ENCODE measurements at regions not wholly inside any gene's neighbourhood (a gene's known extent, or its start where the extent isn't known, plus 50 kb on each side); places are given as distances from the start of the nearest gene placed in this dataset.

DNA sequence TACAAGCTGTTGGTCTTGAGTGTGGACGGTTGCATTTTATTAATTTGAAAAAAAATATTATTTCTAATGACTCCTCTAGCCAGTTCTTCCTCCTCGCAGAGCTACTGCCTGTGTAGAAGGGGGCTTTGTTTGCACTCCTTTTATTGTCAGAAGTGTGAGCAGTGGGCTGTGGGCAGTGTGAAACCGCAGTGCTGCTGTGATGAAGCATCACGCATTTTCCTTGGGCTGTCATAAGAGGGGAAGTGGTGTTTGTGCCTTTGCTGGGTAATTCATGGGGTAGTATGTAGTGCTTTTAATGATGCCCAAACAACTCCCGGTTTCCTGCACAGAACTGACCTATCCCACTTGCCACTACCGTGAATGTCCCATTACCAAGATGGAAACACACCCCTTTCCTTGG, 357.3 kb downstream of the ZNF536 start:
- DNase-seq: no peak

DNA sequence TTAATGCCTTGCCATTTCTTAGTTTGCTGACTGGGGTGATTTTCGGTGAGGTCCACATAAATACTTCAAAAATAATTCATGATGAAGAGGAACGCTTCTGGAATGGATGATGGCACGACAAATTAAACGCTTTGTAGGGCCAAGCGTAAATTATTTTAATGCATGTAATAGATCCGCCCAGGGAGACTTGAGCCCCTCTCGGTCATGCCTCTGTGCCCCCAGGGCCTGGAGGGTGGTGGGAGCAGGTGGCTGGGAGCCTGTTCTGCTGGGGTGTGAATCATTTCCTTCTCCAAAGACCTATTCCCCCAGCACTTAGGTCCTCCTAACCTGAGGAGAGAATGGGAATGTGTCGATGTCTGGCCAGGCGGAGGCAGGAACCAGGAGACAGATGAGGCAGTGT, 350.6 kb downstream of the ZNF536 start:
- no peak for DNase-seq

DNA sequence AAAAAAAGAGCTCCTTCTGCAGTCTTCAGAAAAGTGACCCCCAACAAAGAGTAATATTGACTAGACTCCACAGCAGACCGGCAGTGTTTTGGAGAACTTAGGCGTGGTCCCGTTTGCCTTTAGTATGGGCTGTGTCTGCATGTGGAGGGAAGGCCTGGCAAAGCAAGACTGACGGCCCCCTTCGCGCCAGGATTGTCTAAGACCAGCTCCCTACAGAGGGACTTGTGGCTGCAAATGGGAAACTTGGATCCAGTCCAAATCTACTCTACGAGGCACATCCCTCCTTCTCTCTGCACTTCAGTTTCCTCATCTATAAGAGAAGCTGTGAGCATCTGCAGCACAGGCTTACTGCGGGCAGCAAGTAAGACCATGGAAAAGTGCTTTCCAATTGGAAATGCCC, 350.0 kb downstream of the ZNF536 start:
- DNase-seq: no peak

DNA sequence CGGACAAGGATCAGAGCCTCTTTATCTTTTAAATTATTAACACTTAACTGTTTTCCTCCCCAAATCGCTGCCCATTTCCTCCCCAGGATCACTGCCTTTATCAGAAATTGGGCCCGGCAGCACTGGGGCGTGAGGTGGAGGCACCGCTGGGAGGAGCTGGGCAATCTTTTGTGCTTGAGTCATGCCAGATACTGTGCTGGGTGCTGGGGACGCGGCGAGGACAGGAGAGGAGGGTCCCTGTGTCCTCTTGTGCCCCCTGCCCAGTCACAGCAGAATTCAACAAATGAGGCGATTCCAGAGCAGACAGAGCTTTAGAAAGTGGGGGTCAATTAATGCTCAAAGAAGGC, 347.8 kb downstream of the ZNF536 start:
- no peak for DNase-seq

DNA sequence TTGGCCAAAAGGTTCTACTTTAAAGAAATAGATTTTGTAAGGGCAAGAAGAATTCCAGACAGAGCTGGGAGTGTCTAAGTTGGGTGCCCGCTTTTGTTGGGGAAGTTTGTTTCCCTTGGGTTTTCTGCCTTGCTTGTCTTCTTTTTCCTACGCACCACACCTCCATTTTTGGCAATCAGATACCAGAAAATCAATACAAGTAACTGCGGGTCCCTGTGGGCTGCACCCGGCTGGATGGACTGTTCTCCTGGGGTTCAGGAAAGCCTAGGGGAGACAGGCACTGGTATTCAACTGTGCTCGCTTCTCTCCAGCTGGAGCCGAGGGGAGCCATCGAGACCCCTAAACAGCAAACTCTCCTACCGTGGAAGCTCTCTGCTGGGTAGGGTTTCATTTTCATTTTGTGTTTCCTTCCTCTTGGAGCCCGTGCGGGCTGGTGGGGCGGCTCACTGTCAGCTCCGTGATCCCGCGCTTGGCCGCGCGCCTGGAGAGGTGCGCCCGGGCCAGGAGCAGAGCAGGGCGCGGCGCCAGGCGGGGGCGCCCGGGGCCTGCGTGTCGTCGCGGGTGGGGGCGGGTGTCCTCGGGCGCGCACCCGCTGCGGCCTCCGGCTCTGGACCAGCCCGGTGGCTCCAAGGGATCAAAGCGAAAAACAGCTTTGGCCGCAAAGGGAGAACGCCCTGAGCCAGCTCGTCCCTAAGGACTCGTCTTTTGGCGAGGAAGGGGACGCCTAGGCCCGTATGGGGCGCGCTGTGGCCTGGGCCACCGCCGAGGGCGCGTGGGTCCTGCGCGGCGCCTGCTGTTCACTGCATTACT, 347.2 kb downstream of the ZNF536 start:
- DNase-seq: peak; percentile 5 to 13

DNA sequence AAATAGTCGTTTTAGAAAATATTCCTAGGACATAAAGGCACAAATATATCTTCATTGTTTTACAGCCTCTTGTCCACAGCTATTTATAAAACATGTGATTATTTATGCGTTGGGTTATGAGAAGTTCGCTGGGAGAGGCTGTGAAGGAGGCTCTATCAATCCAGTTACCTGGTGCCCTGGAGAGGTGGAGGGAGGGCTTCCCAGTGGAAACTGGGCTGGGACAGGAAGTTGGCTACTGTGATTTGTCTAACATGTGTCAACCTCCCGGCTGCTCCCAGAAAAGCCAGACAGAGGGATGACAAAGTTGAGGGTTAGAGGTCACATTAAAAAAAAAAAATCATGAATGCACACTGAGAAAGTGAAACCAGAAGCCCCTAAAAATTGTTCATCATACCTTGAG, 346.5 kb downstream of the ZNF536 start:
- DNase-seq: no peak

DNA sequence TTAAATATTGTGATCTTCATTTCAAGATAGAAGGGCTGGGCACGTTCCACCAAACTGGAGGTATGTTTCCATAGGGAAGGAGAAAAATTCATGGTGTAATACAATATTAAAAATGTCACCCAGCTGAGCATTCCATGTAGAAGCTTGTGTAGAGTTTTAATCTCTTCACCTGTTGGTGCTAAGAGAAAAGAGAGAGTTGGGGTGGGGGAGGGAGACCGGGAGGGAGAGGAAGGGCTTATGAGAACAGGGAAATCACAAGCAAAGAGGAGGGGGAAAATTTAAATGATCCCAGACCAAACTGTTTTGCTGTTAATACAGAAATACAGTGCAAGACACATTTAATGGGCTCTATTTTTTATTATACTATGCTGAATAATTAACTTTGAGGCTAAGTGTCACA, 345.8 kb downstream of the ZNF536 start:
- no peak for DNase-seq

DNA sequence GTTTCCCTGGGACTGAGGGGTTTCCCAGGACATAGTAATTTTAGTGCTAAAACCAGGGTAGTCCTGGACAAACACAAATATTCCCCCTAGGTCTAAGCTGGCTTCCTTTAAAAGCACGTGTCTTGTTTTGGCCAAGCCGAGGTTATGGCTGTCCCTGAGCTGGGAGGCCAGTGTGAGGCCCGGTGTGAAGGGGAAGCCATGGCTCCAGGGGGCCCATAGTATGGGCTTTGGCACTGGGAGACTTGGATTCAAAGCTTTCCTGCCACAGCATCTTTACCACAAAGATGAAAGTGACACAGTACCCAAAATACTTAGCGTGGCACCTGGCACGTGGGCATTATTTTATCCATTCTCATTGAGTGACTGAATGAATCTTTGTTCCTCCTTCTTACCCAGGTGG, 345.2 kb downstream of the ZNF536 start:
- no peak for DNase-seq

DNA sequence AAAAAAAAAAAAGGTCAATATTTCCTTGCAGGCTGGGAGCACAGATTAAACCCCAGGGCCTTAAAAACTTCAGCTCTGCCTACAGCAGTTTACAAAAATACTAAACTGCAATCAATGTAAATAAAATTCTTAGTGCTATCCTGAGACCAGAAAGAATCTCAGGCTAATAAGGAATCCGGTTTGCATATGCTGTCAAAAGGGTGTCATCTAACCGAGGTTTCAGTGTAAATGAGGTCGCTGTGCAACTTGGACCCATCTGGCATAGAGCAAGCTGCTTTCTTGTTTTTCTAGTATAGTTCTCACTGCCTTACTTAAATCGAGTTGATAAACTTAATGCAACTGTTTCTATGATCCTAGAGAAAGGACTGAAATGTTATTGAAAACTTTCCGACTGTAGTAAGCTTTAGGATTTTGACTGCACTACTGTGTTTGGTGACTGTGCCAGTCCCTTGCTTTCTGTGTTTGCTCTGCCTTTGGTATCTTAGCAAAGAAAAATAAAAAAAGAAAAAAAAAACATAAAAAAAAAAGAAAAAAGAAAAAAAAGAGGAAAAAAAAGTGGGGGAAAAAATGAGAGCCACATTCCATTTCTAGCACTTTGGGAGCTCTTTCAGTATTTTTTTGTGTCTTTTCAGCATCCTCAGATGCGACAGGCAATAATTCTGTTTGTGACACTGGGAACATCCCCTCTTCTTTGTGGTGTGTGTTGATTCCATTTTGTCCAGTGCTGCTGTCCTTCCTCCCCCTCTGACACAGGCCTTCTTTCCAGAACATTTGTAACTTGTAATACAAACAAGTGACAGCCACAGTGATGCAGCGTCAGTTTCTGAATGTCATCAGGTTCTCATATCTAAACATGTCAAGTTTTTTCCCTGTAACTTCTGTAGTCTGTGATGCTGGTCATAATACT, 340.5 kb downstream of the ZNF536 start:
- no peak for DNase-seq

DNA sequence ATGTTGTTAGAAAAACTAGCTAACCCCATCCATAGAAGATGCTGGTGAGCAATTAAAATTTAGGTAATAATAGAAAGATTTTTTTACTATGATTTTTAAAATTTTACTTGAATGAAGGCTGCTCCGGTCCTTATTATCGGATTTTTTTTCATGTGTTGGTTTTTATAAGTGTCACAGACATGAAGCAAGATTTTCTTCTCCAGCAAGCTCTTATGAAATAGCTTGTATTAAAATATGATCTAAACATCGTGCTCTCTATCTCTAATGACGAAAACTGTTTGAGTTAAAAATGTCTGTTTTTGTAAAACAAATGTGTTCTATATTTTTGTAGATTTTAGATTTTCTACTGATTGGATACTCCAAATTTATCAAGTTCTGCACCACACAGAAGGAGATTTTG, 339.6 kb downstream of the ZNF536 start:
- DNase-seq: no peak

DNA sequence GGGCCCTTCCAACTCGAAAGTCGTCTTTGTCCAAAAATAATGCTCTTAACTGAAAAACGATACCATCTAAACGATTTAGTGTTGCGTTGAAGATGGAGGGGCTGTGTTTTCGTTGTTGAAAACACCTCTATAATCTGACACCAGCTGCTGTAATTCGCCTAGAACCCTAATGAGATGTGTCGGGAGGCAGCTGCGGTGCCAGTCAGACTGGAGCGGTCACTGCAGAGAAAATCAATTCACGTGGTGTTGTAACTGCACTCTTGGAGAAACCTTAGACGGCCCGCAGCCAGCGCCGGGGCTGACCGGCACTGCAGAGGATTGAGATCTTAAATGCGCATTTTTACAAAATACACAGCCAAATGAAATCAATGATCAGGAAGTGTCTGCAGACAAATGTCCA, 339.1 kb downstream of the ZNF536 start:
- no peak for DNase-seq

DNA sequence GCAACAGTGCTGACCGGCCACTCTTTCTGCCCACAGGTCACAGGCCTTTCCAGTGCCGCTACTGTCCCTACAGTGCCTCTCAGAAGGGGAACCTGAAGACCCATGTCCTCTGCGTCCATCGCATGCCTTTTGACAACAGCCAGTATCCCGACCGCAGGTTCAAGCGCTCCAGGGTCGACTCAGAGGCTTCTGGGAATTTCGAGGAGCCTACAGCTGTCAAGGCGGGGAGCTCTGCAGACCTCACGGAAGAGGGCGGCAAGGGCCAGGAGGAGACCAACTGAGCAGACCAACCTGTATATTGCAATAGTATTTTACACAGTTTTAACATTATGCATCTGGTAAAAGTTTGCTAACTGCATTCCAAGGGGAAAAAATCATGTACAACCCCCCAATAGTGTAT, 338.5 kb downstream of the ZNF536 start:
- no peak for DNase-seq

DNA sequence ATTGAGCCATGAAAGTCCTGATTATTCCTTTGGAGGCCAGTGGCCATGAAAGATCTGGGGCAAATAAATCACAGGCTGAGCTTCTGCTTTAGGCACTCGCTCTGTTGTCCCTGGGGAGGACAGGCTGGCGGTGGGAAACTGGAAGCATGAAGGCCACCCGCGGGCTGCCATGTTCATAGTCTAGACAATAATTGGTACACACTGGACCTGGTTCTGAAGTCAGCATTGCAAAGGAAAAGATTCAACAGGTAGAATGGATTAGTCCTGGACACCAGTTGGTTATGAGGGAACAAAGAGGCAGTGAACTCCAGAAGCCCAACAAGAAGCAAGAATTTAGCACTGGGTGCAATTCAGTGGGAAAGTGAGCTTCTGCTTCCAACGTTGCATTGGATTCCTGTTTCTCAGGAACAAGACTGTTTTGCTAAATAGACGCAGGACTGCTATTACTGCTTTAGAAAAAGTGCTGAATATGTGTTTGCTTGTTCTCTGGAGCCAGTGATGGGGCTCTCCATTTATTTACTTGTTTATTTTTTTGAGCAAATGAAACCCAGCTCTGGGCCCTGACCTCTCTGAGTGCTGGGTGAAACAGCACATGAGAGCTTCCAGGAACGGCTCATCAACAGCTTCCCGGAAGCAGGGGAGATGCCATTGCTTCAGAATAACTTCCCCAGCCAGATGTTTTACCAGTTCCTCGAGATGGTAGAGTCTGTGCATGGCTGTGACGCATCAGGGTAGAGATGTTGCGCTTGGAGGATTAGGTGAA, 336.4 kb downstream of the ZNF536 start:
- no peak for DNase-seq

DNA sequence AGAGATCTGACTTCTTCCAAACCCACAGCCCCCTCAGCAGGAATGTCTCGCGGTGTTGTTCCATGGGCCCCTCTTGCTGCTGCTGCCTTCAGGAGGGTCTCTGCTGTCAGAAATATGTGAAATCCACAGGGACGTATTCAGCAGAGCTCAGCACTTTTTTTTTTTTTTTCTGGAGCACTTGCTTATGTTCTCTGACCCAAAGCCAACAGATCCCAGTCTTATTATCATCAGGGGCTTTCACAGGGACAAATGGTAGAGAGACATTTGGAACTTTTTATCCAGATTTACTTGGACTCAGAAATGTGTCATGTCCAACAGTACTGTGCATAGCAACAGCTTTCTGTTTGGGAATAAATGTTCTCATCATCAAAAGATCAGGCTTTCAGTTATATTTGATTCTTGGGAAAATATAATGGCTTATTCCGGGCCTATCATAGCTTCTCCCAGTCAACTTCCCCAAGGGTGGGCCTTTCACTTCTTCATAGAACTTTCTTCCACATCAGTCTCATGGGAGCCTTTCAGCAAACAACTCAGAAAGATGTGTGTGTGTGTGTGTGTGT, 332.7 kb downstream of the ZNF536 start:
- no peak for DNase-seq

DNA sequence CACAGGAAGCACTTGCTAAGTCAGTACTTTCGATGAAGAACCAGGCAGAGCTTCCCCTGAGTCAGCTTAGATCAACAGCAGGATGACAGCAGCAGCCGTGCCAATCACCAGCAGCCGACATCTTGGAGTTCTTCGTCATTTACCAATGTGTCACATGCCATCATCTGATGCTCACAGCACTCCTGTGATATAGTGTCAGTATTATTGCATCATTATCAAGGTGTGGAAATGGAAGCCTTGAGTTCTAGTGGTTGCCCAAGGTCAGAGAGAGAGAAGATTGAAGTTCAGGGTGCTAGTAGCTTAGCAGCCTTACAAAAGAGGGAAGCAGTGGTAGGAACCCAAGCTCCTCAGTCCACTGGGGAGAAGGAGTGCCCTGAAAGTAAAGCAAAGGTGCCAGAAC, 331.5 kb downstream of the ZNF536 start:
- no peak for DNase-seq

DNA sequence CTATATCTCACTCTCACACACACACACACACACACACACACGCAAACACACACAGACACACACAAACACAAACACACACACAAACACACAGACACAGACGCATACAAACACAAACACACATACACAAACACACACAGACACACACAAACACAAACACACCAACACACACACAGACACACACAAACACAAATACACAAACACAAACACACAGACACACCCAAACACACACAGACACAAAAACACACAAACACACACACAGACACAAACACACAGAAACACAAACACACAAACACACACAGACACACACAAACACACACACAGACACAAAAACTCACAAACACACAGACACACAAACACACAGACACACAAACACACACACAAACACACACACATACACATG, 329.0 kb downstream of the ZNF536 start:
- no peak for DNase-seq

DNA sequence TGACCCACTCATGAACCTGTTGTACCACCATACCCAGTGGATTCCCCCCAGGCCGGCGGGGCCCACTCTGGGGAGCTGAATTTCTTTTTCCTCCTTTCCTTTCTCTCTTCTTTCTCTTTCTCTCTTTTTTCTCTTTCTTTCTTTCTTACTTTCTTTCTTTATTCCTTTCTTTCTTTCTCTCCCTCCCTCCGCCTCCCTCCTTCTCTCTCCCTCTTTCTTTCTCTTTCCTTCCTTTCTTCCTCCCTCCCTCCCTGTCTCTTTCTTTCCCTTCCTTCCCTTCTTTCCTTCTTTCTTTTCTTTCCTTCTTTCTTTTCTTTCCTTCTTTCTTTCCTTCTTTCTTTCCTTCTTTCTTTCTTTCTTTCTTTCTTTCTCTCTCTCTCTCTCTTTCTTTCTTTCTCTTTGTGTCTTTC, 327.7 kb downstream of the ZNF536 start:
- no peak for DNase-seq

DNA sequence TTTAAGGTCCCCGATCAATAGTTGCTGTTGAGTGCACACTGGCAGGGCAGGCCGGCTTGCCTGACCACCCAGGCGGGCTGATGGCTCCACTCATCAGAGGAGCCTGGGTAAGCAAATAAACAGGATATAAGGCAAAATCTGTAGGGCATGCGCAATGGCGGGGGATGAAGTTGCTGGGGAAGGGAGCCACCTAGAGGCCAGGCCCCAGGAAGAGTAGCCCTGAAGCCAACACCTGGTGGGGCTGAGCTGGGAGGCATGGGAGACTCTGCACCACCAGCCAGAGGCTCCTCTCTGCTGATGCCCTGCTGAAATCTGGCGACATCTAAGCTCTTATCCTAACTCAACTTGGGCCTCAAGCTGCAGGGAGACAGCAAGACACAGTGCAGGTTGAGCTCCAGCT, 324.3 kb downstream of the ZNF536 start:
- no peak for DNase-seq

DNA sequence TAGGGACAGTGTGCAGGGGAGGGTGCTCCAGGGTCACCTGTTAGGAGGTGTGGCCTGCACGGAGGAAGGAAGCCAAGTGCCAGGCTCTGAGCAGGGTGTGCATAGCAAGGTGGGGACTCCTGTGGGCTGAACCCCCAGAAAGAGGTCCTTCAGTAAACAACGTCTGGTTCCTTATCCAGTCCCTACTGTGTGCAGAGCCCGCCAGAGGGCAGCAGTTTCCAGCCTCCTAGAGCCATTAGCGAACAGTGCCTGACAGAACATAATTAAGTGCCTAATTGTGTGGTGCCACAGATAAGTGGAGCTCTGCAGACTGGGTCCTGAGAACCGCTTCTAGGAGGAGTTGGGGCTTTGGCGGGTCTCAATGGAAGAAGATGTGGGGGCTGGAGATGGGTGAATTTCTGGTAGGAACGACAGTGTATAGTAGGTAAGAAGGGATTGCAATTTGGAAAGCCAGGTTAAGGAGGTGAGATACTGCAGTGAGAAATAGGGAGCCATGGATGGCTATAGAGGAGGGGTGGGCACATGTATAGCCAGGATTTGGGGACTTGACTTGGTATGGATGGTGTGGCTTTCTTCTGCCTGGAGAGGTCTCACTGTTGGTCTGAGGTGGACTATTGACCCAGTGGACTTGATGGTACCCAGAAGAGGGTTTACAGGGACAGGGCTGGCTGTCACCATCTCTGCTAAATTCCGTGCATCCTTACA, 323.1 kb downstream of the ZNF536 start:
- no peak for DNase-seq

DNA sequence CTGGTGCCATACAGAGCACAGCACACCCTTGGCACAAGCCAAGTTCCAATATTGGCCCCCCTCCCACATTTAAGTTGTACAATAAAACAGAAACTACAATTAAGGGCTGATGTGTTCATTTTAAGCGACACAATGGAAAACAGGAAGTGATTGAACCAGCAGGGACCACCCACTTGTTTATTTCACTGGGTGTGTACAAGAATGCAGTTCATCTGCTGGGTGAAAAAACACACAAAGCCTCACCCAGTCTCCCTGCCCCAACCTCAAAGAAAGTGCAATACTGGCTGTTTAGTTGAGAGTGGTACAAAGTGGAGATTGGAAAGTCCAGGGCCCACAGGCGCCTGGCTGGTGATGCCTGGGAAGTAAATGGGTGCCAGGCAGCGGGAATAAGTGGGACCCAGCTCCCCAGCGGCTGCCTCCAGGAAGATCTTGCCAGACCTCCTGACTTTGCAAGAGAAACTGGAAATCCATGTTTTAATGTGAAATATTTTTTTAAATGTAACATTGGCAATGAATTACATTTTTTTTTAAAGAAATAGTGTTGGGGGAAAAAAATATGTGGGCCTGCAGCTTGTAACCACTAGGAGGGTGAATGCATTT, 322.1 kb downstream of the ZNF536 start:
- DNase-seq: no peak

DNA sequence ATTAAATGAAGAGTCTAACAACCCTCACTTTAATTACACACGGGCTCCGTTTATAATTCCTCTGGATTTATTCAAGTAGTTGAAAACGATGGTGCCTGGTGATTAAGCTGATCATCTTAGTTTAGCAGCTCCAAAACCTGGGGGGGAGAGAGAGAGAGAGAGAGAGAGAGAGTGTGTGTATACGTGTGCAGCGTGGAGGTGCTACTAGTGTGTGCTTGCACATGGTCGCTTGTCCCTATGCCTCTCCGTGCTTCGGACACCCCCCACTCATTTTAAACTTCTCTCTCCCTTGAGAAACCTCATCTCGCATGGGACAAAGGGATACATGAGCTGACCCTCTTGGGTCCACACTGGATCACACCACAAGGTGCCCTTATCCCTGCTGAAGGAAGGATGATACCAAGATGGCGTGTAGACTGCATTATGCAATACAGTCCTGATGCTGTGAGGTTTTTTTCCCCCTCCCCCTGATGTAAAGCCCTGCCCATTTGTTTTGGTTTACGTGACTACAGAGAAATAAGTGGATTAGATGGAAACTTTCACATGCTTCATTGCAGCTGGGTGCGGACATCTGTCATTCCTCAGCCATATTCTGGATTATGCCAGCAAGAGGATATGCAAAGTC, 320.8 kb downstream of the ZNF536 start:
- DNase-seq: no peak
